ENCODE measurements at regions not wholly inside any gene's neighbourhood (a gene's known extent, or its start where the extent isn't known, plus 50 kb on each side); places are given as distances from the start of the nearest gene placed in this dataset.
"Not testable (repeated sequence)": the region's sequence is repeated elsewhere in the genome, so short reads cannot be mapped to it uniquely, and the experiment has no call there.

DNA sequence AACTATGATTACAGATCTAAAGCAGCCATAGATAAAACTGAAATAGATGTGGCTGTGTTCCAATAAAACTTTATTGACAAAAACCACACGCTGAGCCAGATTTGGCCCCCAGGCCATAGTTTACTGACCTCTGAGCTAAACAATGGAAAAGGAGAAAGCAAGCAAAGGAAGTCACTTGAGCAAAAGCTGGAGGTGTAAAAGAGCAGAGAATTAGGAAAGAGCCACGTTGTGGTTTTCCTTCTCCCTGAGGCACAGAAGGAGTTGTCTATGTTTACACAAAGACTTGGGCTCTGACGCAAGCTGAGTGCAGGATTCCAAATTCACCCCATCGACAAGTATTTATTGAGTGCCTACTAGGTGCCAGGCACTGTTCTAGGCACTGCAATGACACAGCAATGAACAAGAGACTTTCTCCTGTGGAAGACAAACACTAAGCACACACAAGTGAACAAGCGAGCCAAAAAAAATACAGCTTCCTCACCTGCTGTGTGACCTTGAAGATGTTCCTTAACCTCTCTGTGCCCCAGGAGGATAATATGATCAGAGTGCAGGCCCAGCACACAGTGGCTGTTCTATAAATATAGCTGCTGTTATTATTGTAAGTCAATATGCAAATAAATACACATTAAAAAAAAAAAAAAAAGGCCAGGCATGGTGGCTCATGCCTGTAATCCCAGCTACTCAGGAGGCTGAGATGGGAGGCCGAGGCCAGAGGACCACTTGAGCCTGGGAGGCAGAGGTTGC, 75.4 kb upstream of the PTPN1 start:
- DNase-seq, result no peak

GRCh38 chr20:50435397-50436051, 74.7 kb upstream of the PTPN1 start:
- DNase-seq, result no peak

GRCh38 chr20:50436052-50436656, 74.0 kb upstream of the PTPN1 start:
- DNase-seq, result no peak

DNA sequence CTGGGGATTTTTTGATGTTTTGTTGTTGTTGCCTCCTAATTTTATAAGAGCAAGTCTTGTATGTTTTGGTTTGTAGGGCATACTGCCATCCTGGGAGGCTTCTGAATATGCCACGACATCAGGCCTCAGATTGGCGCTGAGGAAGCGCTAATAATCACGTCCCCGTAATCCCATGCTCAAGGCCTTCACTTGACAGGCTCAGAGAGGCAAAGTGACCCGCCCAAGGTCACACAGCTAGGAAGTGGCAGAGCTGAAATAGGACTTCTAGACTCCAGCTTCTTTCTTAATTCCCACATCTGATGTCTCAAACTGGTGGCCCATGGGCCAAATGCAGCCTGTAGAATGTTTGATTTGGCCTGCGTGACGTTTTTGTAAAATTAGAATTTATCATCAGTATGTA, 73.5 kb upstream of the PTPN1 start:
- DNase-seq, result no peak

- DNase-seq, result no peak
Observed at GRCh38 chr20:50438986-50439407, 71.2 kb upstream of the PTPN1 start.

GRCh38 chr20:50439539-50440453, 70.4 kb upstream of the PTPN1 start:
- no peak for DNase-seq

- DNase-seq, result no peak
Observed at GRCh38 chr20:50442512-50442911, 67.7 kb upstream of the PTPN1 start.

- no peak for DNase-seq
Observed at GRCh38 chr20:50445354-50446151, 64.6 kb upstream of the PTPN1 start.

GRCh38 chr20:50446351-50447101, 63.7 kb upstream of the PTPN1 start:
- DNase-seq, result no peak

DNA sequence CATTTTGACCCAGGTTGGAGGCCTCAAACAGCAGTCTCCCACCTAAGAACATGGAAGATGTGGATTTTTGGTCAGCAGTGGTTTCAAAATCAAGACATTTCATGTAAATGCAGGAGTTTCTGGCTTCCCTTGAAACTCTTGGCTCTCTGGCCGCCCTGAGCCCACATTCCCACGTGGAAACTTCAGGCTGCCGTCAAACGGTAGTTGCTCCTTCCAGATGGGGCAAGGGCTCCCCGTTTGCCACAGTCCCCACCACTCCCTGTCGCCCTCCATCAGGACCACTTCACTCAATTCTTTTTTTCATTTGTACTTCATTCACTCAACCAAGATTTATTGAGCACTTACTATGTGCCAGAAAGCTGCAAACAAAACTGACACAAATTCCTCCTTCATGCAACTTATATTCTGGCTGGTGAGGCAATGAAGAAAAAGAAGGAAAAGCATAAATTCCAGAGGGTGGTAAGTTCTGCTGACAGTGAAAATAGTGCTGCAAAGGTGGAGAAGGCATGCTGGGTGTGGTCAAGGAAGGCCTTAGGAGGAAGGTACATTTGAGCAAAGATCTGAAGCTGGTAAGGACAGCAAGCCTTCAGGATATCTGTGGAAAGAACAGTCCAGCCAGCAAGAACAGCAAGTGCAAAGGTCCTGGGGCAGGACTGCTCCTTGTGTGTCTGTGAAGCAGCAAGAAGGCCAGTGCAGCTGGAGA, 62.9 kb upstream of the PTPN1 start:
- no peak for DNase-seq

- no peak for DNase-seq
Observed at GRCh38 chr20:50447817-50448216, 62.4 kb upstream of the PTPN1 start.

DNA sequence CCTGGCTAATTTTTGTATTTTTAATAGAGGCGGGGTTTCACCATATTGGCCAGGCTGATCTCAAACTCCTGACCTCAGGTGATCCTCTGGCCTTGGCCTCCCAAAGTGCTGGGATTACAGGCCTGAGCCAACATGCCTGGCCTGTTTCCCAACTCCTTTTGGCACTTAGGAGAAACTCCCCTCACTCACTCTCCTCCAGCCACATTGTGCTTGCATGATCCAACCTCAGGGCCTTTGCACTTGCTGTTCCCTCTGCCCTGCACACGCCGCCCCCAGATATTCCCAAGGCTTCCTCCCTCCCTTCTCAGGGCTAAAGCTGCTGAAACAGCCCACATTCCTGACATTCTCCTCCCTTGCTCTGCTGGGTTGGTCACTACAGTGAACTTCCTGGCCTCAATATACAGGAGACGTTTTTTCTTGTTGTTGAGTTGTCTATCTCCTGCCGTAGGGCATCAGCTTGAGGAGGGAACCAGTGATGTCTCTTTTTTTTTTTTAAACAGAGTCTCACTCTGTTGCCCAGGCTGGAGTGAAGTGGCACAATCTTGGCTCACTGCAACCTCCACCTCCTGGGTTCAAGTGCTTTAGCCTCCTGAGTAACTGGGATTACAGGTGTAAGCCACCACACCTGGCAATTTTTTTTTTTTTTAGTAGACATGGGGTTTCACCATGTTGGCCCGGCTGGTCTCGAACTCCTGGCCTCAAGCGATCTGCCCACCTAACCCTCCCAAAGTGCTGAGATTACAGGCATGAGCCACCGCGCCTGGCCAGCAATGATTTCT, 61.4 kb upstream of the PTPN1 start:
- DNase-seq, result not testable (repeated sequence)

GRCh38 chr20:50449738-50450492, 60.3 kb upstream of the PTPN1 start:
- no peak for DNase-seq

DNA sequence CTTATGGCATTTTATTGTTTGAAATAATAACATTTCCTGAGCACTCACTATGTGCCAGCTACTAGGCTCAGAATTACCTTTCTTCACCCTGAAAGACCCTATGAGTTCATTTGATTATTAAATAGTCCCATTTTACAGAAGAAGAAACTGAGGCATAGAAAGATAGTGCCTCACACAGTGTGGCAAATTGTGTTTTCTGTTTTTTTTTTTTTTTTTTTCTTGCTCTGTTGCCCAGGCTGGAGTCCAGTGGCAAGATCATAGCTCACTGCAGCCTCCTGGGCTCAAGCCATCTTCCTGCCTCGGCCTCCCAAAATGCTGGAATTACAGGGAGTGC, 59.7 kb upstream of the PTPN1 start:
- DNase-seq, result no peak

DNA sequence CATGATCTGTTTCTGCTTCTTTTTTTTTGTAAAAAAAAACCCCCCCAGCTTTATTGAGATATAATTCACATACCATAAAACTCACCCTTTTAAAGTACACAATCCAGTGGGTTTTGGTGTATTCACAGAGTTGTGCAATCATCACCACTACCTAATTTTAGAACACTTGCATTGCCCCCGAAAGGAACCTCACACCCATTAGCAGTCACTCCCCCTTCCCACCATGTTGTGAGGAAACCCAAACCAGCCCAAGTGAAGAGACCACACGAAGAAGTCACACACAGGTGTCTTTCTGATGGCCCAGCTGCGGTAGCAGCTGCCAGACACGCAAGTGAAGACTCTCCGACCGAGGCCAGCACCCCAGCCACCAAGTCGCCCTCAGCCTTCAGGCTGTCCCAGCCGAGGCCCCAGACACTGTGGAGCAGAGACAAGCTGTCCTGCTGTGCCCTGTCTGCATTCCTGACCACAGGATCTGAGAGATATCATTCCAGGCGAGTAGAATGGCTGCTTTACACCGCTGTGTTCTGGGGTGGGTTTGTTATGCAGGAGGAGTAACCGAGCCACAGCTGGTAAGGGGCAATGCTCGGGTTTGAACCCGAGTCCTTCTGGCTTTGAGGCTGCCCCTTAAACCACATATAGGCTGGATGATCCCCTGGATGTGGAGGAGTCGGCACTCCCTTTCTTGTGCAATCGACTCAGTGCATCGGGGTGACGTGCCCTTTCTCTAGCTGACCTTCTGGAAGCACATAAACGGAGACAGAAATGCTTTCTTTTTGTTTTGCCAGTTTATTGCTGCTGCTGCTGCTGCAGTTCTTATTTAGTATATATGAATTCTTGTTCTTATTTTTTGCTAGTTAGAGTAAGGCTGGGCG, 59.1 kb upstream of the PTPN1 start:
- no peak for DNase-seq

- not testable (repeated sequence) for DNase-seq
Observed at GRCh38 chr20:50451792-50452425, 58.3 kb upstream of the PTPN1 start.

- DNase-seq, result no peak
Observed at GRCh38 chr20:50453533-50454244, 56.5 kb upstream of the PTPN1 start.
